ENCODE measurements at regions not wholly inside any gene's neighbourhood (a gene's known extent, or its start where the extent isn't known, plus 50 kb on each side); places are given as distances from the start of the nearest gene placed in this dataset.
"Not testable (repeated sequence)": the region's sequence is repeated elsewhere in the genome, so short reads cannot be mapped to it uniquely, and the experiment has no call there.

DNA sequence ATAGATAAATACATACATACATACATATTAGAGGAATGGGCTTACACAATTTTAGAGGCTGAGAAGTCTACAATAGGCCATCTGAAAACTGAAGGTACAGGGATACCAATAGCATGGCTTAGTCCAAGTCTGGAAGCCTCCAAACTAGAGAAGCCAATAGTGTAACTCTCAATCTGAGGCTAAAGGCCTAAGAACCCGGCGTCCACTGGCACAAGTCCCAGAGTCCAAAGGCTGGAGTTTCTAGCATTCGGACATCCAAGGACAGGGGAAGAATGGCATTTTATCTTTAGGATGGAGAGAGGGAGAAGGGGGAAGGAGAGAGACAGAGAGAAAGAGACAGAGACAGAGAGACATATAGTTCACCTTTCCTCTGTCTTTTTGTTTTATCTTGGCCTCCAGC, 63.7 kb upstream of the SYT4 start:
- no peak for DNase-seq

DNA sequence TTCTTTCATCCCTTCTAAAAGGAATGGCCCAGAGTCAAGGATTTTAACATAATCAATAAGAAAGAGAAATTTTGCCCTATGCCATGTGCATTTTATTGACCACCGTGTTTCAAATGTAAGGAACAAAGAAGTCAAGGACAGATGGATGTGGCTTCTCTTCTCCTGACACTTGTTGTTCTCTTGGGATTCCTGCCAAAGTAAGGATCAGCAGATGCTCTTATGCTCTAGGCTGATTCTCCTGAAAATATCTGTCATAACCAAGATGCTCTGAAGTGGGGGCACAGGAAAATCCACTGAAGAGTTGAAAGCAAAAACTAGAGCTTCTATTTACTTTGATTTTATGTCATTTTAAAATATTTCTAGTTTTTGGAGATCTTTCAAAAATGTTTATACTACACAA, 72.9 kb upstream of the SYT4 start:
- no peak for DNase-seq

DNA sequence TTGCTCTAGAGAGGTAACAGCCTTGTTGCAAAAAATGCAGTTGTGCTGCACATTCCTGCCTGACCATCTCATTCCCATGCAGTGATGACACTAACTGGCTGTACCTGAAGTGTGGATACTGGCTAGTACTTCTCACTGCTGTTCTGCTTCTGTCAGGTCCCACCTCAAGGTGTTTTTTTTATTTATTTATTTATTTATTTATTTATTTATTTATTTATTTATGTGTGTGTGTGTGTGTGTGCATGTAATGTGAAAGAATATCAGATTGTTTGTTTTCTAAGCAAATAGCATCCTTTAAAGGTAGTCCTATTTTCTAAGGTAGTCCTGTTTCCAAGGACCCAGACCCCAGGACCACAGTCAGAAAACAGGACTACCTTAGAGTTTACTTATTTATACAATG, 87.2 kb upstream of the SYT4 start:
- DNase-seq = no peak

DNA sequence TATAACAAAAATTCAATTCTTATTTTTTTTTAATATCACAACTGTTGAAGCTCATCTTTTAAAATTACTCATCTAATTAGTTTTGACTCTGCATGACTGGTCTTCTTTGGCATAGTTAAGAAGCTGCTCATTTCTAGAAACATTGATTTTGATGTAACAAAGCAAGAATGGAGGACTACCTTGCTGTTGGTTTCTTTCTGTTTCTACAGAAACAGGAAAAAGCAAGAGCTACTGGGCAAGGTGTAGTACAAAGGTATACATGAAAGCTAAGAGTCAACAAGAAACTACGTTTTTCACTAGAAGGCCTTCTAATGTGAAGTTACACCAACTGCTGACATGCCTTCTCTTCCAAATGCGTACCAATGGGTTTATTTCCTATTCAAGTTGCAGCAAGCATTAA, 90.6 kb upstream of the SYT4 start:
- no peak for DNase-seq

DNA sequence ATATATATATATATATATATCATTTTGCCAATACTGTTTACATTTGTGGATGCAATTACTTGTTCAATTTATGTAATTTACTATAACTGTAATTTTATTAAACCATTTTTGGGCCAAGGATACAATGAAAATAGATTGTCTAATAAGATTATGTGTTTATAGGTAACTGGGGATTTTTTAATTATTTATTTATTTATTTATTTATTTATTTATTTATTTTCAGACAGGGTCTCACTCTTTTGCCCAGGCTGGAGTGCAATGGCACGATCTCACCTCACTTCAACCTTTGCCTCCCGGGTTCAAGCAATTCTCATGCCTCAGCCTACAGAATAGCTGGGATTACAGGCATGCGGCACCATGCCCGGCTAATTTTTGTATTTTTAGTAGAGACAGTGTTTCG, 92.0 kb upstream of the SYT4 start:
- not testable (repeated sequence) for DNase-seq

DNA sequence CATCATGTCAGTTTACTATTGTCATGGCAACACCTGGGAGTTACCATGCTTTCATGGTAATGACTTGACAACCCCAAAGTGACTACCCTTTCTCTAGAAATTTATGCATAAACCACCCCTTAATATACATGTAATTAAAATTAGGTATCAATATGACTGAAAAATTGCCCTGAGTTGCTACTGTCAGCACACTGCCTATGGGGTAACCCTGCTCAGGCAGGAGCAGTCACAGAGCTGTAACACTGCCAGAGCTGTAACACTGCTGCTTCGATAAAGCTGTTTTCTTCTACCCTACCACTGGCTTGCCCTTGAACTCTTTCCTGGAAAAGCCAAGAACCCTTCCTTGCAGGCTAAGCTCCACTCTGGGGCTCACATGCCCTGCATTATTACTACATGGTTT, 95.5 kb upstream of the SYT4 start:
- DNase-seq = no peak

DNA sequence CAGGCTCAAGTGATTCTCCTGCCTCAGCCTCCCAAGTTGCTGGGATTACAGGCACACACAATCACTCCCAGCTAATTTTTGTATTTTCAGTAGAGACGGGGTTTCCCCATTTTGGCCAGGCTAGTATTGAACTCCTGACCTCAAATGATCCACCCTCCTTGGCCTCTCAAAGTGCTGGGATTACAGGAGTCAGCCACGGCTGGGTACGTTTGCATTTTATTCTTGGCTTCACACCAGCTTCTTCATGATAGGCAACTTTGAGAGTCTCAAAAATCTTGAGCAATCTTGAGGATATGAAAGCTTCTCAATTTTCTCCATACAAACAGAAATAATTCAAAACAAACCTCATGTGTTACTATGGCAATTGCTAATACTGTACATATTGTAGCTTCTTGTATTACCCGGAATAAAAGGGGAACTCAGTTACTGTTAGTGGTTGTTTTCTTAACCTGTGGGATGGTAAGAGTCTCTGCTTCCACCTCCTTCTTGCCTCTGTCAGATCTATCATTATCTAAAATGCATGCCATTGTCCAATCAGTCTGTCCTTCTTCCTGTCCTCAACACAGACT, 102.9 kb upstream of the SYT4 start:
- DNase-seq = no peak

DNA sequence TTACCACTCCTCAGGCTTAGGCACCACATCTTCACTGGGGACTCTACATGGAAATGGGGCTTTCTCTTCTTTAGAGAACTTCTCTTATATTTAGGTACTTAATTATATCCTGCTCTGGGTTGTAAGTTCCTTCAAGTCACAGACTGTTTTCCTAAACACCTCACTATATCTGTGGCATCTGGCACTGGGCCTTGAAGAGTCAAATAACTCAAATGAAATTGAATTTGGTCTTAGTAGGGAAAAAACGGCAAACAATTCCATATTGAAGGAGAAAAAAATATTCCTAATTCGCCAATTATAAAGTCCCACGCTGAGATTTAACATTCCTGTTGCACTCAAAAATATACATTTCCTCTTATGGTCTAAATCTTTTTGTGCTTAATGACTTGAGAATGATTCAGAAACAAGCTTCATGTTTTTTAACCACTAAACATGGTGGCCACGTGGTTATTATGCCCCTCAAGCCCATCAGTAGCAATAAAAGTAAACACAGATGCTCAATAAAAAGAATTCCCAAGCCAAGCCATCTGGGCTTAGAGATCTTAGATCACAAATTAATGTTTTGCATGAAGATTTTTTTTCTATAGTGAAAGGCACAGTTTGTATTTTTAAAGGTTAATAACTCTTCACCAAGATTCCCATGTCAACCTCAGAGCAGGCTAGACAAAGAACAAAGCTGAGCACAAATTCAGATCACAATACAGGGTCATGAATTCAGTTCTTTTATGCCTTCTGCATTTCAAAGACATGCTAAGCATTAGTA, 105.5 kb upstream of the SYT4 start:
- no peak for DNase-seq

DNA sequence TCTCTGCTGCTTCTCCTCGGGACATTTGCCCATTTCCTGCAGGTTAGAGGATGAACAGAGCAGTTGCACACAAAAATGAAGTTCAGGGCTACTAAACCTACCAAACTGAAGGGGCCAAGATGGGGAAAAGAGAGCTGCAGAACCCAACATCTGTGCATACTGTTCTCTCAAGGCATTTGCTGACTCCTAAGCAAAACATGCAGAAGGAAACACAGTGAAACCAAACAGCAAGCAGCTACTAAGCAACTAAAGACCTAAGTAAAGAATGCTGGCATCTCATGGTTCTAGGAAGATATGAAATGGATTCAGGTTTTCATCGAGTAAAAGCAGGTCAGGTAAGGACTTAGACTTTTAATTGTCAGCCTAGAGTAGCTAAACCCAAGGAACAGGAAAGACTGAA, 111.9 kb upstream of the SYT4 start:
- no peak for DNase-seq

DNA sequence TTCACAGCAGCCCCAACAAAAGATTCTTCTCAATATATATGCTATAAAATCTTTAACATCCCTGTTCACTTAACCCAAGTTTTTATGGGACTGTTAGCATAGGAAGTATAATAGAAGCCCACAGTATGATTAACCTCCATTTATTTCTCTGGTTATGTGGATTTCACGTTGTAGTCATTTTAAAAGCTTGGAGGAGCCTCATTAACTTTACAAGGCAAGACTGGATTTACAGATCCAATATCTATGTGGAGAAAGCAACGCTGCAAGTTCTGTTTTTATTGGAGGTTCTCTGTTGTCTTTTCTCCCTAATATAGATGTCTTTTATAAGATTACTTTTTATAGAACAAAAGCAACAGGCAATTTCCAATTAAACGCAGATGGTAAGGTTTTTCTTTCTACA, 114.9 kb upstream of the SYT4 start:
- DNase-seq = no peak

DNA sequence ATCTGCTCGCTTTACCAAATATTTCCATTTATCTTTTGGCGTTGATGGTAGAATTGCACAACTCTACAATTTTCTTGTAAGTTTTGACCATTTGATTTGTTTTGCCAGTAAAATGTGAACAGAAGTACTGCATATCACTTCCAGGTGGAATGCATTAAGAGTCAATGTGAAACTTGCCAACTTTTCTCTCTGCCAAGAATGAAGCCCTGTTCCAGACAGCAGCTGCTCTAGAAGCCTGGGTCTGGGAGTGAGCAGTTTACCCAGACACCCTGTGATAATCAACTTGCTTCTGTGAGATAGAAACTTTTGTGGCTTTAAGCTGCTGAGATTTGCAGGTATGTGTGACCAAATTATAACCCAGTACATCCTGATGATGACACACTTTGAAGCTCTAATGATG, 115.9 kb upstream of the SYT4 start:
- DNase-seq = no peak

DNA sequence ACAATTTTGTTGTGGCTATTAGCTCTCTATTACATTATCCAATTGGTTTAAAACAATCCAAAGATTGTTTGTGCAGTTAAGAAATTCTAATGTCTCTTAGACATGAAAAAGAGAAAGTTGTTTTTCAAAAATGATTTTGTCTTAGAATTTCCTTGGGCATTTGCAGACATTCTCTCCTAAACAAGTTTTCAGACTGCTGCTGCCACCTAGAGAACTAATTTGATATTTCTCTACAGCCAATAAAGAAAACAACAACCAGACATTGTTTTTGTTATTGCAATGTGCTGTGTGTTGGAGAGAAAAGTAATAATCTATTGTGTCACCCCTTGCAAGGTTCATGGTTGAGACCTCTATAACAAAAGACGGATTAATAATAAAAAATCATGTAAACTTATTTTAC, 119.0 kb upstream of the SYT4 start:
- peak; percentile 53 for DNase-seq

DNA sequence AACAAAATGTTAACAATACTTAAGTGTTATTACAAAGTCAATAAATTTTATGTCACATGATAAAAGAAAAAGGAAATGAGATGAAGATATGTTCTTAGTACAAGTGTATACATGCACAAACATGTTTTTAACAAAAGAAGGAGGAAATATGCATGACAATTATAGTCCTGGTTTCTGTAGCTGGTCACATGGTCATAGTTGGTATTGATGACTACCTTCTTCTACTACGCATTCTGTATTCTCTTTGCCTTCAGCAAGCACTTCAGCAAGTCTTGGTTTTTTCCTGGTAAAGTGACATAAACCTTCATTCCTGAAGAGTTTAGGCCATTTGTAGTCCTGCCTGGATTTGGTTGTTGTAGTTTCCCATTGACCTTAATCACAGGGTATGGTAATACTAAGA, 121.3 kb upstream of the SYT4 start:
- no peak for DNase-seq

DNA sequence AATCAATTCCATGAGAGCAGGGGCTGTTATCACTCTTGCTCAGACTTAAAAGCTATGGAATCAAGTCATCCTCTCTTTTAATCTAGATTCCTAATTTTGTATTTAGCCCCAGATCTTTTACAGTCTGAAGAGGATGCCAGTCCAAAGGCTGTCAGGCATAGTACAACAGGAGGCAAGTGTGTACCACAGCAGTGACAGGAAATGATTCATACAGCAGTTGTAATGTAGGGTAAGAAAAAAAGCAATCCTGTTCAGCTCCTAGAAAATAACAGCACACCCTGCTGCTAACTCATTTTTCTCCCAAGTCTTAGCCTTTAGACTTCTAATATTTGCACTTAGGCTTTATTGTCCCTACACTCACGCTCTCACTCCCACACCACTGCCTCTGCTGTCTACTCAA, 127.8 kb upstream of the SYT4 start:
- DNase-seq = no peak

DNA sequence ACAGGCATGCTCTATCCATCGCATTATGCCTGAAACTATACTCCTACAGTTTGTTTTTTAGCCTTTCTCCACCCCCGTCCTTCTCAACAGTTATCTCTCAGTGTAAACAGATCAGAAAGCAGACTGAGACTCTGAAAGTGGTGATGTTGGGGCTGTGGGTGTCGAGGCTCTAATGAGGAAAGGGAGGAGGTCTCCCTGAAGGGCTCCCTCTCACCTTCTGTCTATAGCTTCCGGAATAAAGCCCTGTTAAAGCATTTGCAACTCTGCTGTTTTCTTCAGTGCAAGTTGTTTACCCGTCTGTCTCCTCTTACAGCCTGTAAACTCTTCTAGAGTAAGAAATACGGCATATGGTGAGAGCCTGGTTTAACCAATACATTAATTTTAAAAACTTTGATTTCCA, 136.7 kb upstream of the SYT4 start:
- DNase-seq = no peak

DNA sequence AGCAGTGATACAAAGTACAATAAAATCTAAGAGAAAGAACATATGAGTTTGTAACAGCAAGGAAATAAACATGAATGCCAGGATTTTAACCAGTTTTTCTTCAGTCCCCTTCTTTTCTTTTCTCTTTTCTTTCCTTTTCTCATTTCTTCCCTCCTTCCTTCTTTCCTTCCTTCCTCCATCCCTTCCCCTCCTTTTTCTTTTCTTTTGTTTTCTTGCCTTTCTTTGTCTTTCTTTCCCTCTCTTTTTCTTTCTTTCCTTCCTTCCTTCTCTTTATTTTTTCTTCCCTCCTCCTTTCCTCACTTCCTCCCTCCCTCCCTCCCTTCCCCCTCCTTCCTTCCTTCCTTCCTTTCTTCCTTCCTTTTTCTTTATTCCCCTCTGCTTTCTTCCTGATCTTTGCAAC, 142.8 kb upstream of the SYT4 start:
- DNase-seq = no peak

DNA sequence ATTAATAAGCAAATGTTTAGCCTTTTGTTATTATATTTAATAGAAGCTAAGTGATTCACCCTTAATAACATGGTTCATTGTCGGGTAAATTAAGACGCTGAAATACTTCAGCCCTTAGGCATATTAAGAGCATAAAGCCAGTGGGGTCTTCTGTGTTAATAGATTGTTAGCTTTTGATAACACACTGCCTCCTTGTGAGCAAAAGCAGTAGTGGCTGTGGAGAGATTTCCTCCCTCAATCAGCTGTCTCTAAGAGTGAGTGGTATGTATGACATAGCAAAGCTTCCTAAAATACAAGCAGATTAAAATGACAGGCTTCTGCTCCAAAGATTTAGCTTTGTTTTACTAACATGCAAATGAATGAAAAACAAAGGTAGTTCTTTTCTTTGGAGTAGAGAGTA, 143.7 kb upstream of the SYT4 start:
- peak; percentile 16 for DNase-seq

DNA sequence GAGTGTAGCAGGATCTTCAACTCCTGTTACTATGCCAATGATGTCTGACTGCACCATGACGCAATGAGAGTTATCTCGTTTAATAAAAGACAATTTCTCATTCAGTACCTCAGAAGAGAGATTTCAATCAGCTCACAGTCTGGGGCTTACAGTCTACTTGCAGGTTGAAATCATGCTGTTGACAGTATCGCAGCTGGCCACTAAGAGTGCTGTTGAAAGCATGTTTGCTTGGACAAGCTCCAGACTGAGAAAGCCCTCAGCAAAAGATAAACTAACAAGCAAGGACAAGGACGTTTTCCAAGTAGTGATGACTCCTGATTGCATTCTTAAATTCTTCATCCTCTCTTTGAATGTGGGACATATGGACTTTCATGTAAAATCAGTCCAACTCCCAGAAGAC, 145.2 kb upstream of the SYT4 start:
- peak; percentile 23 for DNase-seq

DNA sequence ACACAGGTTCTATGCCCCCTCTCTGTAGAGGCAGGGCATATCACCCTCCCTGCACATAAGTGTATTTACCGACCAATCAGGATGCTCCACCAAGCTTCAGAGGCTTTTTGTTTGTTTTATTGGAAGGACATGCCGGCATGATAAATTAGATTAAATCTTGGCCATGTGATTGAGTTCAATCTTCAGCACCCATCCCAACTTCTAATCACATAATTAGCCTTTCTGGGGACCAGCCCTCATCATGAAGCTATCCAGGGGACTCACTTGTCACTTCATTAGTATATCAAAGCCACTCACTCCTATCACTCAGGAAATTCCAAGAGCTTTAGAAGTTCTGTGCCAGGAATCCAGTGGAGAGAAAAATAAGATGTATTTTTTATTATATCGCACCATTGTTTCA, 158.6 kb upstream of the SYT4 start:
- no peak for DNase-seq

DNA sequence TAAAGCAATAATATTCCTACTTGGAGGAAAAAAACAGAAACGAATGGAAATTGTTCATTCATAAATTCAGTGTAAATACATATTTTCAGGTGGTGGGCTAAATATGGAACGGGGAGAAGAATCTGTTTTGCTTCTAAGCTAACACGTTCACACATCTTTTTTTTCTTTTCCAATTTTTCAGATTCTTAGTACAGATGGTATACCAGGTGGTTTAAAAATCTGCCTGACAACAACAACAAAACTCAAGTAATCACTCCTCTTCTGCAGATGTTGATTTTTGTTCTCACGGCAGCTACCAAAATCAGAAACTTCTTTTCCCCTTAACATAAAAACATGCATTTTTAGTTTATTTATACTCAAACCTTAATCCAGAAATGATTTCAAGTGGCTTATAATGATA, 164.8 kb upstream of the SYT4 start:
- DNase-seq = no peak

DNA sequence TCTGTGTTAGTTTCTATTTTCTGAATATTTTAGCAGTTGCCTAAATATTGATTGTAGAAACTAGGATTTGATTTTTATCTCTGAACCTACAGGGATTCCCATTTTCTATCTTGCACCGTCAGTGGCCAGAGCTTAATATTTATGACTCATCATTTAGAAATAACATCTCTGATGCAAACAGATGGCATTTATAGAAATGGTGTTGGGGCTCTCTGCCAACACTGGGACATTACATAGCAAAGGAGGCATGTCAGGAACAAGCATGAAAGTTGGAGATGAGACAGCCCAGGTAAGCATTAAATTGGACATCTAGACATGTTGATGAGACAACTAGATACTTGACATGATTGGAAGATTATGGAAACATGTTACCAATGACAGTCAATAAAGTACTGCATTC, 165.3 kb upstream of the SYT4 start:
- no peak for DNase-seq

DNA sequence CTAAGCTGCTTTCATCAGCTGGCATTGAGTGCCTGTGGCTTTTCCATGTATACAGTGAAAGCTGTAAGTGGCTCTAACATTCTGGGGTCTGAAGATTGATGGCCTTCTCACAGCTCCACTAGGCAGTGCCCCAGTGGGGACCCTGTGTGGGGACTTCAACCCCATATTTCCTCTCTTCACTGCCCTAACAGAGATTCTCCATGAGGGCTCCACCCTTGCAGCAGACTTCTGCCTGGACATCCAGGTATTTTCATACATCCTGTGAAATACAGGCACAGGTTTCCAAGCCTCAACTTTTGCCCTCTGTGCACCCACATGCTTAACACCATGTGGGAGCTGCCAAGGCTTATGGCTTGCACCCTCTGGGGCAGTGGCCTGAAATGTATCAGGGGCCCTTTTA, 188.2 kb upstream of the SYT4 start:
- DNase-seq = no peak

DNA sequence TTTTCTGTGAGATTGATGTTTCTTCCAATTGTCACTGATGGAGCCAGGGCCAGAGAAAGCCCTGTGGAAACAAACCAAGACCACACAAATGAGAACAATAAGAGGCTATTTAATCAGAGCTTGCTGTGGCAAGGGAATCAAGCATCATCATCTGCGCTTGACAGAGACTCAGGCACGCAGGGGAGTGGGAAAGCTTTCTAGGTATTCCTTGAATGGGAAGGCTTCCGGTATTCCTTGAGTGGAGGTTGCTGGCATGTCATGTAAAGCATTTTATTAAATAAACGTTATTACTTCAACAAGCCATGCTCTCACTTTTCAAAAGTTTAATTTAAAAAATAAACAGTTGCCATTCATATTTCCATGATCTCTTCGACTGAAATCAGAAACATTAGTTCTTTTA, 194.6 kb upstream of the SYT4 start:
- no peak for DNase-seq

DNA sequence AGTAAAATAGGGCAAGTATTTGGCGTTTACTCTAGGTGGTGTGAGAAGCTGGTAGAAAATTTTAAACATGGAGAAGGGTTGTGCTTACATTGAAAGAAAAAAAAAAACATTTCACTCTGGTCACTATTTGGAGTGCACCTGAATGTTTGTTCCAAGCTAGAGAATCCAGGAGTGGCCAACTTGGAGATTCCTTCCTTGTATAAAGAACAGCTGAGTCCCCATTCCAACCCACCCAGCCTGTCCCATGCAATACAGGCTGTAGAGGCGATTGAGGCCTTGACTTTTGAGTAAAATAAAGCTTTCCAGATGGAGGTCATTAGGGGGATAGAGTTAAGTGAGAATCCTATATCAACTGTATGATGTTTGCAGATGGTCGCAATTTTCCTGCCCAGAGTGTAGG, 203.8 kb upstream of the SYT4 start:
- no peak for DNase-seq

DNA sequence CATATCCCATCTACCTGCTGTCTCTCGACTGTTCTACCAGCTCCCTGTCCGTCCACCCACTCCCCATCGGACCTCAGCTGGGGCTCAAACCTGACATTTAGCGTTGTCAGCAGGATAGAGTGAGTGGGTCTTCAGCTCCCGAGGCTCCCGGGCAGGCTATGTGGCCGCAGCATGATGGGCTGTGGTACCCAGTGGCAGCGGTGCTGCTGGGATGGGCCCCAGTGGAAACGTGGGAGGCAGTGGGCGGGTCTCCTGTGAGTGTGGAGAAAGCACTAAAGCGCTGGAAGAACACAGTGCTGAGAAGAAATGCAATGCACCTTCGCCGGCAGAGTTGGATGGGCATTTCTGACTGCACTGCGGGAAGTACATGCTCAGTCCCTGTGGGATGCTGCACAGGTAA, 204.8 kb upstream of the SYT4 start:
- DNase-seq = no peak
